DND-41 (cell line): ENCODE measurements at regions not wholly inside any gene's neighbourhood (a gene's known extent, or its start where the extent isn't known, plus 50 kb on each side); places are given as distances from the start of the nearest gene placed in this dataset.

Source experiments
- EZH2 ChIP-seq: IDR thresholded peaks from 3 replicates; pipeline ENCODE4 v1.6.1; 2012; ENCODE audit warnings: borderline replicate concordance, low read depth, mild to moderate bottlenecking, moderate library complexity, low read length, inconsistent platforms; ENCODE audit not compliant: severe bottlenecking
- TF ChIP-seq, protein P1 (sequence below): IDR thresholded peaks from 2 replicates; pipeline ENCODE4 v1.5.1; 2012; ENCODE audit warnings: borderline replicate concordance, low read length, moderate library complexity, mild to moderate bottlenecking; ENCODE audit not compliant: poor library complexity, severe bottlenecking; ENCODE audit errors: extremely low read depth

DNA sequence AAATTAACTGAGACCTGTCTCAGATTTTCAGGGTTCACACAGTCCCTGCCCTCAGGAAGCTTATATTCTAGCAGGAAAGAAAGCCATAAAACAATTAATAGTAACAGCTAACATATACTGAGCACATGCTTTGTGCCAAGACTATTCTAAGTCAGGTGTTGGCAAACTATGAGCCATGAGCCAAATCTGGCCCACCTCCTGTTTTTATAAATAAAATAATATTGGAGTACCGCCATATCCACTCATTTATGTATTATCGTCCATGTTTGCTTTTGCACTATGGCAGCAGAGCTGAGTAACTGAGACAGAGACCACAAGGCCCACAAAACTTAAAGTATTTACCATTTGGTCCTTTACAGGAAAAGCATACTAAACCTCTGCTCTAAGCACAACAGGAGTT, 83.3 kb upstream of the TRIO start:
- TF ChIP-seq, protein P1, sequence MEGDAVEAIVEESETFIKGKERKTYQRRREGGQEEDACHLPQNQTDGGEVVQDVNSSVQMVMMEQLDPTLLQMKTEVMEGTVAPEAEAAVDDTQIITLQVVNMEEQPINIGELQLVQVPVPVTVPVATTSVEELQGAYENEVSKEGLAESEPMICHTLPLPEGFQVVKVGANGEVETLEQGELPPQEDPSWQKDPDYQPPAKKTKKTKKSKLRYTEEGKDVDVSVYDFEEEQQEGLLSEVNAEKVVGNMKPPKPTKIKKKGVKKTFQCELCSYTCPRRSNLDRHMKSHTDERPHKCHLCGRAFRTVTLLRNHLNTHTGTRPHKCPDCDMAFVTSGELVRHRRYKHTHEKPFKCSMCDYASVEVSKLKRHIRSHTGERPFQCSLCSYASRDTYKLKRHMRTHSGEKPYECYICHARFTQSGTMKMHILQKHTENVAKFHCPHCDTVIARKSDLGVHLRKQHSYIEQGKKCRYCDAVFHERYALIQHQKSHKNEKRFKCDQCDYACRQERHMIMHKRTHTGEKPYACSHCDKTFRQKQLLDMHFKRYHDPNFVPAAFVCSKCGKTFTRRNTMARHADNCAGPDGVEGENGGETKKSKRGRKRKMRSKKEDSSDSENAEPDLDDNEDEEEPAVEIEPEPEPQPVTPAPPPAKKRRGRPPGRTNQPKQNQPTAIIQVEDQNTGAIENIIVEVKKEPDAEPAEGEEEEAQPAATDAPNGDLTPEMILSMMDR = no peak
- no peak for TF ChIP-seq EZH2
